HCT116 (cell line): ENCODE measurements at regions not wholly inside any gene's neighbourhood (a gene's known extent, or its start where the extent isn't known, plus 50 kb on each side); places are given as distances from the start of the nearest gene placed in this dataset.

ENCODE experiments used
- ATAC-seq: fragments of 200-7000 bp; cut with Tn5 transposase; 2 replicates; pipeline ENCODE4 v1.9.1; 2020; ENCODE audit warnings: mild to moderate bottlenecking, moderate library complexity
- BruUV-seq: library from RNA; stranded (reverse); fragments of 400-500 nt; replicated peaks from 2 replicates; lab custom pipeline; 2021; lab: Mats Ljungman, UMichigan
- CTCF ChIA-PET: fragments of 300-600 bp; sonication (Branson Sonifier 250); formaldehyde crosslinking; loops from one replicate; lab custom pipeline; 2021; ENCODE audit warnings: antibody characterized with exemption; lab: Charles Lee
- POLR2A ChIA-PET: fragments of 300-600, 350-600 bp; sonication (Branson Sonifier 250); formaldehyde crosslinking; loops from one replicate; lab custom pipeline; 2021; ENCODE audit warnings: antibody characterized with exemption; lab: Charles Lee
- RAD21 ChIA-PET, 2 experiments: fragments of 300-600 bp; sonication (Branson Sonifier 250); formaldehyde crosslinking; loops; one replicate each; lab custom pipeline; 2023; ENCODE audit warnings: low total read pairs in 2 of 2; ENCODE audit not compliant: uncharacterized antibody in 2 of 2, unreplicated experiment in 2 of 2, low non-redundant PET in 1 of 2; lab: Charles Lee
- DNase-seq: peaks from one replicate; pipeline ENCODE4 v3.0.0-alpha.2; 2010; ENCODE audit warnings: low read depth, low spot score
- H2AFZ ChIP-seq: fragments of 200-600 bp; shearing (Covaris generic), sonication (generic); 2 replicates; pipeline ENCODE4 v1.6.1; 2017; ENCODE audit warnings: low read depth, mixed run types, mixed read lengths, antibody characterized with exemption, low read length; ENCODE audit not compliant: poor library complexity, severe bottlenecking
- H3K27ac ChIP-seq: 2 replicates; pipeline ENCODE4 v1.5.1; 2012; ENCODE audit warnings: low read depth, low read length
- H3K27me3 ChIP-seq: fragments of 200-600 bp; sonication (generic); 2 replicates; pipeline ENCODE4 v1.6.1; 2016; ENCODE audit warnings: mixed run types, low read length, mixed read lengths; ENCODE audit not compliant: insufficient read depth
- H3K36me3 ChIP-seq, 2 experiments: fragments of 200-500 bp in 1 of 2; fragments of 200-600 bp in 1 of 2; sonication (Bioruptor generic) in 1 of 2; sonication (generic) in 1 of 2; 2 replicates each; pipeline versions ENCODE4 v1.5.1 to v1.6.1; 2014 to 2016; ENCODE audit warnings: low read length in 2 of 2, inconsistent platforms in 1 of 2, mixed read lengths in 1 of 2, mixed run types in 1 of 2; ENCODE audit not compliant: insufficient read depth in 2 of 2, control insufficient read depth in 1 of 2
- H3K4me1 ChIP-seq, 2 experiments: fragments of 200-600 bp in 1 of 2; sonication (generic) in 1 of 2; 2 replicates each; pipeline versions ENCODE4 v1.5.1 to v1.6.1; 2012 to 2017; ENCODE audit warnings: low read length in 2 of 2, inconsistent platforms in 1 of 2, mild to moderate bottlenecking in 1 of 2, mixed read lengths in 1 of 2, mixed run types in 1 of 2, moderate library complexity in 1 of 2; ENCODE audit not compliant: insufficient read depth in 2 of 2, control insufficient read depth in 1 of 2
- H3K4me2 ChIP-seq: fragments of 200-600 bp; sonication (generic); 2 replicates; pipeline ENCODE4 v1.6.1; 2017; ENCODE audit warnings: mixed run types, low read length, mixed read lengths
- H3K4me3 ChIP-seq, 2 experiments: fragments of 200-600 bp in 1 of 2; sonication (generic) in 1 of 2; replicated peaks in 1 of 2; 2 replicates each; pipeline ENCODE4 v1.5.1; 2011 to 2016; ENCODE audit warnings: low read length in 2 of 2, control low read depth in 1 of 2, low read depth in 1 of 2, mild to moderate bottlenecking in 1 of 2, mixed read lengths in 1 of 2, mixed run types in 1 of 2
- H3K79me2 ChIP-seq: fragments of 200-600 bp; sonication (generic); 2 replicates; pipeline ENCODE4 v1.6.1; 2017; ENCODE audit warnings: mild to moderate bottlenecking, mixed run types, low read length, moderate library complexity, mixed read lengths; ENCODE audit not compliant: insufficient read depth
- H3K9ac ChIP-seq: fragments of 200-600 bp; sonication (generic); 2 replicates; pipeline ENCODE4 v1.6.1; 2016; ENCODE audit warnings: low read length, mixed read lengths
- H3K9me2 ChIP-seq: fragments of 200-600 bp; sonication (generic), shearing (Covaris generic); 2 replicates; pipeline ENCODE4 v1.6.1; 2017; ENCODE audit warnings: mixed run types, mild to moderate bottlenecking, moderate library complexity; ENCODE audit not compliant: insufficient read depth
- H3K9me3 ChIP-seq, 2 experiments: fragments of 200-500 bp in 1 of 2; fragments of 200-600 bp in 1 of 2; sonication (Bioruptor generic) in 1 of 2; sonication (generic) in 1 of 2; 2 replicates each; pipeline ENCODE4 v1.6.1; 2014 to 2017; ENCODE audit warnings: low read length in 2 of 2, mixed read lengths in 2 of 2, inconsistent platforms in 1 of 2, low read depth in 1 of 2, mild to moderate bottlenecking in 1 of 2, mixed run types in 1 of 2, moderate library complexity in 1 of 2; ENCODE audit not compliant: control insufficient read depth in 1 of 2, insufficient read depth in 1 of 2
- H4K20me1 ChIP-seq: fragments of 200-600 bp; sonication (generic), shearing (Covaris generic); 2 replicates; pipeline ENCODE4 v1.6.1; 2017; ENCODE audit warnings: mixed run types, mild to moderate bottlenecking, moderate library complexity; ENCODE audit not compliant: insufficient read depth
- CEBPB ChIP-seq: IDR thresholded peaks from 2 replicates; pipeline ENCODE4 v1.6.1; 2012; ENCODE audit warnings: low read depth
- EGR1 ChIP-seq: IDR thresholded peaks from 2 replicates; pipeline ENCODE4 v1.6.1; 2012; ENCODE audit warnings: low read depth
- ELF1 ChIP-seq: IDR thresholded peaks from 2 replicates; pipeline ENCODE4 v1.6.1; 2012; ENCODE audit warnings: low read depth, borderline replicate concordance
- EZH2 ChIP-seq: fragments of 200-600 bp; sonication (generic); IDR thresholded peaks from 2 replicates; pipeline ENCODE4 v1.6.1; 2017; ENCODE audit warnings: antibody characterized with exemption, mixed run types
- EZH2phosphoT487 ChIP-seq: fragments of 200-600 bp; IDR thresholded peaks from 2 replicates; pipeline ENCODE4 v1.6.1; 2018; ENCODE audit warnings: antibody characterized with exemption, borderline replicate concordance
- RAD21 ChIP-seq: IDR thresholded peaks from 2 replicates; pipeline ENCODE4 v1.6.1; 2012; ENCODE audit warnings: low read depth, mild to moderate bottlenecking
- REST ChIP-seq: IDR thresholded peaks from 2 replicates; pipeline ENCODE4 v1.6.1; 2012; ENCODE audit warnings: low read depth
- TCF7L2 ChIP-seq: IDR thresholded peaks from 2 replicates; pipeline ENCODE4 v1.7.0; 2011; ENCODE audit warnings: borderline replicate concordance, inconsistent platforms; ENCODE audit not compliant: insufficient read depth, insufficient read length; ENCODE audit errors: extremely low read depth
- YY1 ChIP-seq: IDR thresholded peaks from 2 replicates; pipeline ENCODE4 v1.6.1; 2011; ENCODE audit warnings: low read length, low read depth, moderate library complexity, mild to moderate bottlenecking; ENCODE audit not compliant: insufficient replicate concordance; ENCODE audit errors: extremely low read depth
- ZFX ChIP-seq: fragments of 450-650 bp; IDR thresholded peaks from 2 replicates; pipeline ENCODE4 v1.6.1; 2017
- intact Hi-C: fragments of 100-400 bp; cut with micrococcal nuclease; formaldehyde crosslinking; loops from 2 replicates; pipeline ENCODE4 v1.10.0; 2022
- TF ChIP-seq, protein P1 (sequence below): IDR thresholded peaks from 2 replicates; pipeline ENCODE4 v1.6.1; 2012

DNA sequence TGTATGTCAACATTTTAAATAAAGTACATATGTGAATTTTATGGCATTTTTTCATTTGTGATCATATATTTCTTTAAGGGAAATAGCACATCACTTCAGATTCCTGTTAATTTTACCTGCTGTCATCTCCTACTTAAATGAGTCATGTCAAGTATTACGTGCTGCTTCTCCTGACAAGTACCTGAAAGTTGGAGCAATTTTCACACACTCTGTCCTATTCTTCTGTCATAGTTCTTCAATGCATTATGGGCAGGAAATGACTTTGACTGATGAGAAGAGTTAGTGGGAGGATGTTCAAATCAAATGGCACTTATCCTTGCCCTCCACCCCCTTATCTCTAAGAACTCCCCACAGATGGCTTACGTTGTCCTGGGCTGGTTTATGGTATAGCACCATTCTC is 64.2 kb upstream of the SYTL5 start:
- RAD21 ChIA-PET: no interaction called here
- intact Hi-C loops: no loop called here
- no peaks in the 10 kb centered on the region for H3K9me3 ChIP-seq
- no peak for ATAC-seq
- no TSS peak for BruUV-seq
- H3K4me2 ChIP-seq: no peak overlapping the region
- TF ChIP-seq ELF1 (no peak), ZFX (no peak), RAD21 (no peak), EGR1 (no peak), YY1 (no peak), EZH2 (no peak), REST (no peak), EZH2phosphoT487 (no peak), TCF7L2 (no peak), CEBPB (no peak)
- TF ChIP-seq, protein P1, sequence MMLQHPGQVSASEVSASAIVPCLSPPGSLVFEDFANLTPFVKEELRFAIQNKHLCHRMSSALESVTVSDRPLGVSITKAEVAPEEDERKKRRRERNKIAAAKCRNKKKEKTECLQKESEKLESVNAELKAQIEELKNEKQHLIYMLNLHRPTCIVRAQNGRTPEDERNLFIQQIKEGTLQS: no peak
- TF ChIP-seq, all 23 proteins: peak for 0
- Histone ChIP-seq H4K20me1 (no peaks in the 10 kb centered on the region), H3K36me3 (no peaks in the 10 kb centered on the region), H2AFZ (no peak overlapping the region), H3K4me1 (no peaks in the 10 kb centered on the region), H3K9me2 (no peaks in the 10 kb centered on the region), H3K27me3 (no peaks in the 10 kb centered on the region), H3K4me3 (no peak overlapping the region), H3K27ac (no peak overlapping the region), H3K9ac (no peak overlapping the region), H3K79me2 (no peaks in the 10 kb centered on the region)
- CTCF ChIA-PET: no interaction called here
- DNase-seq: no peak
- POLR2A ChIA-PET: no interaction called here
